Stimulated activated CD8-positive, alpha-beta memory T cell treated with anti-CD3 and anti-CD28 coated beads, Interleukin-15, amount 100 ng/mL, for 1 hour (primary cell): ENCODE measurements at regions not wholly inside any gene's neighbourhood (a gene's known extent, or its start where the extent isn't known, plus 50 kb on each side); places are given as distances from the start of the nearest gene placed in this dataset.

Source experiments
- DNase-seq: peaks from one replicate; pipeline ENCODE4 v3.0.0-alpha.2; 2020; ENCODE audit warnings: low read depth

DNA sequence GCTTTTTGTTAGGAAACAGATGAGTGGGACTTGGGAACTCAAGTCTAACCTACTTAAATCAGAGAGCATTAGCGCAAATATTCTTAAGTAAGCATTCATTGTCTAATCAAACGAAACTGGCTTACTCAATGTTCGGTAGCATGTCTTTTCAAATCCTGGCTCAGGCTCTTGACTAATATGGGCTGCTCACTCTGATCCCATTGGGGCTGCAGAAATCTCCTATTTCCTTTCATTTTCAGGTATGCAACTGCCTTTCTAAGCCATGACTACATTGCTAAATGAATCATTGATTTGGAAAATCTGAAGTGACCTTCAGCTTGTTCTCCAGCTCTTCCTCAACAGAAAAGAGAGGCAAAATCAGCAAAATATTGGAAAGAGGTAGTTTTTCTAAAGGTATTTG lies 2084.4 kb upstream of the PIK3C3 start:
- no peak for DNase-seq

DNA sequence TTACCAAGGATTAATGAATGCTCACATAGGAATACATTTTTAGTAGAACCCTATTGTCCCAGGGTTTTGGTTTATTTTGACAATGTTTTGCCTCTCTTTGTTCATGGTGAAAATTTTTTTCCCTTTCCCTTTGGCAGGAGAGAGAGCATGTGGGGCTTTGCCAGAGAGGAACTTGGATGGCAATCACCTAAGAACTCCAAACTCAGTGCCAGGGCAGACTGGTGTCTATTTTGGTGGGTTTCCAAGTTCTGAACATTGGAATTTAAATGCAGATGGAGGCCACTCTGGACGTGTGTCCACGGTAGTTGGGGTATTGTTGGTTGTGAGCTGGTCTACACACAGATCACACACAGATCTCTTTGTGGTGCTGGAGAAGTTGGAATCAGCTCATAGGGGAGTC lies 2091.1 kb upstream of the PIK3C3 start:
- DNase-seq, result no peak

DNA sequence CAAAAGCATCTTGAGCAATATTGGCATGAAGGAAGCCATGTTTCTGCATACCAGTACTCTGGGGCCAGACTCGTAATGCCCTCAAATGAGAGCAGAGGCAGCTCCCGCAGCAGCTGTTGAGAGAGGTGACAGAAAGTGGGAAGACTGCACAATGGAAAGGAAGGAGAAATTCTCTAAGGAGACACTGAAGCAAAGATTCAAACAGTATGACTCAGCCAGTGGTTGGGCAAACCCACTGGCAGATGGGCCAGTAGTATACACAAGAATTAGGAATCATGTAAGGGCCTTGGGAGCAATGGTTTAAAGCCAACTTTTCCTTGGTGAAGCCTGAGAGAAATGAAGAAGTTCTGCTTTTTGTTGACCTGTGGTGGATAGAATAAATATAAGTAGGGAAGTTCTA lies 2092.7 kb upstream of the PIK3C3 start:
- DNase-seq, result no peak

DNA sequence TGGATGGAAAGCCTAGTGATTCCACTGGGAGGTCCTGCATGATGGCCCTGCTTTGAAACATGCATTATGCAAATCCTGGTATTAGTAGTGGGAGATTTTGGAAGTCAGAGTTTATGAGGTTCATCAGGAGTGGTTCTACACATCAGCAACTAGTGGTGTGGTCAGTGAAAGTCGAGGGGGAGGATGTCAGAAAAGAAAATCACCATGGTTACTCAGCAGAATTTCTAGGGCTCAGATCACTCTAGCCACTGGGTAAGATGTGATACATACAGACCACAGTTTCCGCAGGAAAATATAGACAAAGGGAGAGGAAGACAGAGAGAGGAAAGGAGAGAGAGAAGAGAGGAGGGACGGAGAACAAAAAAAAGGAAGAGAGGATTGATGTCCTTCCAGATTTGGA lies 2100.7 kb upstream of the PIK3C3 start:
- no peak for DNase-seq

DNA sequence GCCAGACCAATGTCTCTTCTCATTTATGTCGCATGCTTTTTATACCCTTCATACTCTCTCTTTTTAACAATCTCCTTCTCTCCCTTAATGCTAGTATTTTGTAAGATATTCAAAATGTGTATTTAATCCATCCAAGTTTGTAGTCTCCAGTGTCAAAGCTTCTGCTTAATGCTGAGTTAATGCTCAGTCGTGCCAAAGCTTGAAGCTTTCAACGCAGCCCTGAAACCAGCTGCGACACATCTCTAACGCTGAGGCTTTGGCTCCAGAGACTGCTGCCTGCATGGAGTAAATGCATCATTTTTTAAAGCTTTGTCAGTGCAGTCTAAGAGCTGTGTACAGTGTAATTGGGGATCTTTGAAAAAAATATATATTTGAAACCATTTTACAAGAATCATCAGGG lies 2108.8 kb upstream of the PIK3C3 start:
- no peak for DNase-seq

DNA sequence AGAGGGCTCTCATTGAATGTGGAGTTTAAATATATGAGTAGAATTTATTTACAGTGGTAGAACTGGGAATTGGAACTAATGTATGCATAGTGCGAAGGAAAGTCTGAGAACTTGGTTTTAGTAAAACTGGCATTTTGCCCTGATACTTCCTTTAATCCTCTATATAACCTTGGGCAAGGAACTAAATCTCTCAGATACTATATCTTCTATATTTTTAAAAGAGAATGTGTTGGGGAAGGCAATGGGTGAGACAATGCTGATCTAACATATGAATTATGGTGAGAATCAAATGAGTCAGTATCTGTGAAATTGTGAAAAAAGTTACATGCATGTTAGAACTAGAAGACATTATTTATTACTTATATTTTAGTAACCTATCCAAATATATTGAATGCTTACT lies 2109.4 kb upstream of the PIK3C3 start:
- DNase-seq, result no peak

DNA sequence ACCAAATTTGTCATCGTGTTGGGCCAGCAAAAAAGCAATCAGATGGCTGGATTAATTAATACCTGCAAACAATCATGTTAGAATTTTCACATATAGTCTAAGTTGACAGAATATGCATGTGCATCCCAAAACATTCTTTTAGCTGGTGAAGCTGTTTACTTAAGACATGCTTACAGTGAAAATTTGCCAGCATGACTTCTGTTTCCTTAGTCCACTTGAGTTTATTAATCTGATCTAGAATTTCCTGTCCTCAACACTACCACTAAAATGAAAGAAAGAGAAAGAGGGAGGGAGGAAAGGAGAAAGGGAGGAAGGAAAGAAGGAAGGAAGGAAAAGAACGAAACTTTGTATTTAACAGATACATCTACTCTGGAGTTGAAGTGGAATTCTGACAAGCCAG lies 2109.9 kb upstream of the PIK3C3 start:
- DNase-seq, result no peak

DNA sequence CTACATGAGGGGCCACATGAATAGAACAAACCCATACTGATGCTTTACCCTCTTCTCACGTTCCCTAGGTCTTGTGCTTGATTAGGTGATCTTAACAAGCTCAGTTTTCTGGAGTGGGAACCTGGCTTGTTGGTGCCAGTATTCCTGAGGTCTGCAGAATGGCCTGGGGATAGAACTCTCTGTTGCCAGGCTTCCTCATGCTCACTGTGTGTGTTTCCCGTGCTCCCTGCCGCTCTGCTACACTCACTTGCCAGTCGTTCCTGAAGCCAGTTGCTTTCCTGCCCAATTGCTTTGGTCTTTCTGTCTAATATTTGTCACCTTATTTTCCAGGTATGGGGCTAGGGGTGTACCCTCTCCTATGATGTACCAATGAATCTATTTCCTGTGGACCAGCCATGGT lies 2111.5 kb upstream of the PIK3C3 start:
- DNase-seq, result no peak

DNA sequence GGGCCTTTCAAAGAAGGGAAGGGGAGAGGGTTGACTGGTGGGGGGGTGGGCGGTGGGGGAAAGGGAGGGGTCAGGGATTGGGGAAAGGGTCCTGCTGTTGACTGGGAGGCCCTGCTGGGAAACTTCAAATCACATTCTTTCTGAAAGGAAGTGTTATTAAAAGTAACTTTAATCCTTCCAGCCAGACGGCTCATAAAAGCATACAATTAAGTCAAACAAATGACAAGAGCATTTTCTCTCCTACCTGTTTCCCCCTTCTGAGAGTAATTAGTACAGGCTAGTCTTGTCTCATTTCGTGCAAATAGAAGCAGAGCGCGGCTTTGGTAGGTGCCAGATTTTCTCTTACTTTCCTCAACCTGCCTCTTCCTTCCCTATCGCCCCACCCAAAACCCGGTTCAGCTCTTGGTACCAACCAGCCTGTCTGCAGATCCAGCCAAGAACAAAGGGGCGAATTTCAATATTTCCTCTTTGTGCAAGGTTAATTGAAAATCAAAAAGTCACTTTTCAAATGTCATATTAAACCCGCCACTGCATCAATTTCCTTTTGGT lies 2112.6 kb upstream of the PIK3C3 start:
- DNase-seq, result no peak

DNA sequence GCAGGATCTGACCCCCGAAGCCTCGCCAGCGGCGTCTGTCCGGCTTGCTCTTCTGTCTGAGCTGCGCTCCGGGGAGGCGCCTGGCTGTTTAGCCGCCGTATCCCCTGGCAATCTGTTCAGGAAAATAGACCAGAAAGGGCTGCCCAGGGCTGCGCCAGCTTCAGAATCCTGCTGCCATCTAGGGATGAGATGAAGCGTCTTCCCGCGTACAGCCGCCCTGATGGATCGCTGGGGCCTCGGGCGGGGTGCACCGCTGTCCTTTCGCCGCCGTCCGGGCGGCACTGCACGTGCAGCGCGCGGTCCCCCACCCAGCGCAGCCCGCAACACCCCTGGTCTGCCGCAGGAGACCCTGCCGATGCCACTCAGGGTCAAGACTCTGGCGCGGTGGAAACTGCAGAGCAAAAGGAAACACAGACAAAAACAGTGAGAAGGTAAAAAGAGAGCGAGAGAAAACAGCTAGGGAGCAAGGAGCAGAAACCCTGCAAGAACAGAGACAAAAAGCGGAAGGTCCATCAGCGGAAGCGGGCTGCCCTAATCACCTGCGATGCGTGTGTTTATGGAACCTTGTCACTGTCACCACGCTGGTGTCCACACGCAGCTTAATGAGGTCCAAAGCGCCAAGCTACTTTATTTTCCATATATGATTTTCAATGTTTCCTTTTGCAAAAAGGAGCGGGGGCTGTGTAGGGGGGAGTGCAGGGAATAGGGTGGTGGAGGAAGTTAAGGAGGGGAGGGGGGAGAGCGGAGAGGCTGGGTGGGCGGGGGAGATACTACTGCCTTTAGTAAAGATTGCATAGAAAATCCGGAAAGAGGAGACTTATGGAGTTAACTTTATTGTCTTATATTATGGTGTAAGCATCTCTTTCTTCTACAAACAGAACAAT lies 2113.3 kb upstream of the PIK3C3 start:
- DNase-seq, result no peak

DNA sequence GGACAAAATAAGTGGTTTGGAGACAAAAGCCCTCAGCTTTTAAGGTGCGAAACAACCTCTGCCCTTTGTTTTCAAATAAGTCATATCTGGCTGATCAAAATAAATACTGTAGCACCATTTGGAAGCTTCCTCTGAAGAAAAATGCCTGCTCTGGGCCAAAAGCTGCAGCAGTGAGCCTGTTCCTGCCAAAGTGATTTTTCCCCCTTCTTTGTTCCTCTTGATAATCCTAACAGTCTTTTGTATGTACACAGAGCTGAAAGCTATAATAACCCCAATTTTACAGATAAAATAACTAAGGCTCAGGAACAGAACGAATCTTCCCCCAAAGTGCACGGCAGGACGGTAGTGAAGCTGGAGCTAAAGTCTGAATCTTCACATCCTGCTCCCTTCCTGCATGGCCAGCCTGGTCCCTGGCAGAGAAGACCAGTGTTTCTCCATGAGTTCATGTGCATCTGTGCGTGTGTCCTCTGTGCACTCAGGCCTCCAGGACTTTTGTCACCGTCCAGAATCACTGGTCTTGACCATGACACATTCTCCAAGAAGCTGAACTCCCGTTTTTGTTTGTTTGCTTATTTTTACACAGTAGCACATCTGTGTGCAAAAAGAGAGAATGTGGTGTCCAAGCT lies 2114.1 kb upstream of the PIK3C3 start:
- no peak for DNase-seq

DNA sequence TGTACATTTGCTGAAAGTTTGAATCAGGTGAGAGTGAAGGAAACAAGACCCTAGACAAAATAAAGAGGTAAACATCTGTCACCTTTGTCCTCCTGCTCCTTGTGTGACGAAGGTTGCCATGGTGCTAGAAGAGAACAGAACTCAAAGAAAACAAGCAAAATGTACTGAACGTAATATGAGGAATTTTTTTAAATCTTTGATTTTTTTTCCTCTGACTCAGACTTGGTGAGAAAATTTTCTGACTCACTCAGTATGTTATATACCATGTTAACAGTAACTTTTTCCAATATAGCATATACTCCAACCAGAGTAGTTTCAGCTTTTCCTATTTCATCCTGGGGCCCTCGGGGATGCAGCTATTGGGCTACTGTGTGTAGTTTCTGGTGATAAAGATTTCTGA lies 2114.6 kb upstream of the PIK3C3 start:
- no peak for DNase-seq

DNA sequence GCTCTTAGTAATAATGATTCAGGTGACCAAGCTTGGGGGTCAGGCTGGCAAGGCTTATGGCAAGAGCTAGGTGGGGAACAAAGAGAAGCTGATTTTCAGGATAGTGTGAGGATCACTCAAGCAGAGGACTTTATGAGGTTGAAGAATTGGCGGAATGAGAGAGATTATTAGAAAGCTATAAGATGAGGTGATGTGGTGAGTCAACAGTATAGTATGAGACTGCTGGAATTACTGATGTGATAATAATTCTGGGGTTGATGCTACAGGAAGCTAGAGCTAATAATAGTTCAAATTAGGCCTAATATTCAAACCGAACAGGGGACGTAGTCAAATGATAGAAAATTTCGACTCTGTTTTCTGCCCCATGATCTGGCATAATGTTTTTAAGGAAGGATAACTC lies 2115.3 kb upstream of the PIK3C3 start:
- DNase-seq, result no peak

DNA sequence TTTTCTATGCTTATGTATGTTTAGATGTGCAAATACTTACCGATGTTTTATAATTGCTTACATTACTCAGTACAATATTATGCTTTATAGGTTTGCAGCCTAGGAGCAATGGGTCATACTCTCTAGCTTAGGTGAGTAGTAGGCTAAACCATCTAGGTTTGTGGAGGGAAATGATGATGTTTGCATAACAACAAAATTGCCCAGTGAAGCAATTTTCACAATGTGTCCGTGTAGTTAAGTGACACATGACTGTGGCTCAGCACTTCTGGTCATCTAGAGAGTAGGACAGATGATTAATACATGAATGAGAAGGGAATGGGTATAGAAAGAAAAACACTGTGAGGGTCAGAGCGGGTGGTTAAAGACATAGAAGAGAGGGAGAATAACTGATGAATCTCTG lies 2116.2 kb upstream of the PIK3C3 start:
- DNase-seq, result no peak

DNA sequence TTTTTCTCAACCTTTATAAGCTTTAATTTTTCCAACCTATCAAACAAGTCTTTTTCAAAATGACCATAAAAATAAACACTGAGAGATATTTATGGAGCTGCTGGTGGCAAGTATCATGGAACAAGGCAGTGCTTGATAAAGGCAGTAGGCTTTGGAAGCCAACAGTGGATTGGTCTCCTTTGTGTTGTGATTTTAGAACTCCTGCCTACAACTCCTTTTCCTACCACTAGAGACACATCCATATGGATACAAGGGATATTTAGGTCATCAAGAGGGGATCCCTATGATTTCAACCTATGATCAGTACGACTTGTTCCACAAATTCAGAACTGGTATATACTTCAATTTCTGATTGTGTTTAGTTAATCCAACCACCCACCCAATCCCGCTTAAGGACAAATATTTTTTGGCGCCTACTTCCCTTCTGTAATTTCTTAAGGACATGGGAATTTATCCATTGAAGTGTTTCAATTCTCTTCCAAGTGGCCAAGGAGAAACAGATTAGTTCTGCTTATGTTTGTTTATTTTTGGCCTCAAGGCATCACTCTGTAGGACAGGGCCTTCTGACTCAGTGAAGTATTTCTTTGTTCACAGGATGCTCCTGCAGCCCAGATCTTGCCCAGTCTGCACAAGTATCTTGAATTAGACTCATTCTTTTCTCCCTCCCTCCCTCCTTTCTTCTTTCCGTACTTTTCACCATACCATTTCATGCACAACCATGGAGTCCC lies 2119.6 kb upstream of the PIK3C3 start:
- no peak for DNase-seq

DNA sequence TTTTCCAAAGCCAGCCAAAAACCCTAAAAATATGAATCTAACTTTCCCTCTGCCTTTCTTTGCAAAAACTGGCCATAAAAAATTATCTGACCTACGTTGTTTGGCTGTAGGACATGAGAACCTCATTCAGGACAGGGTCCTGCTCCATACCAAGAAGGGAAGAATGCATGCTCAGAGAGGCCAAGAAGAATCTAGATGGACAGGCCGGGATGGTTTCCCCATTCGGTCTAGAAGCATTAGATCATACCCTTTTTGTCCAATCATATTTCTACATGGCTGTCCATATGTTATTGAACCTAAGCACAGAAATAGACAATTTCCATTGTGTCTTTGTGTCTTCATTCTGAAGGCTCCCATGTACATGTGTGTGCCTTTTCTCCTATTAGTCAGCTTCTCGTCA lies 2120.4 kb upstream of the PIK3C3 start:
- no peak for DNase-seq

DNA sequence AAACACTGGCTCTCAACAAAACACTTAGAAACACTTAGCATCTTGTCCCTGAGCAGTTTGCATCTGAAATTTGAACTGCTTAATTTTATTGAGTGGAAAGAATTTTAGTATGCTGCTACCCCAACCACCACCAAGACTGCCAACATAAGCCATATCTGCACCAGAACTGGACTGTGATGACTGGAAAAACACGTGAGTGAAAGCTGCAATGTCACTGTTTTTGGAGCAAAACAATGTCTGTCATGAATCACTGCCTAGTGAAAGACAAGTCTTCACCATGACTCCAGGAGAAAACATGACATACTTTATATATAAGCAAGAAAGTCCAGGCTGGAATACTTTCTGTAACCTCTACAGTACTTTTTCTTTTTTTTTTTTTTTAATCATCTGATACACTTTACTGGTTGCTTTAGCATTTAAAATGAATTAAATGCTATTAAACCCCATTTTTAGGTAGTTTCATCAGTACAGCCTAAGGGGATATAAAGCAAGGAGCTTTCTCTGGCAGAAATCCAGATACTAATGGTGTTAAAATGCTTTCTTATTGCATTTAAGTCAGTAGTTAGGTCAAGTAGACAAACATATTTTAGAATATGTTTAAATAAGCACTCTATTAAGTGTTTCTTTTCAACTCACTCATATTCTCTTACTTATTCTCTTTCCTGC lies 2129.4 kb upstream of the PIK3C3 start:
- no peak for DNase-seq

DNA sequence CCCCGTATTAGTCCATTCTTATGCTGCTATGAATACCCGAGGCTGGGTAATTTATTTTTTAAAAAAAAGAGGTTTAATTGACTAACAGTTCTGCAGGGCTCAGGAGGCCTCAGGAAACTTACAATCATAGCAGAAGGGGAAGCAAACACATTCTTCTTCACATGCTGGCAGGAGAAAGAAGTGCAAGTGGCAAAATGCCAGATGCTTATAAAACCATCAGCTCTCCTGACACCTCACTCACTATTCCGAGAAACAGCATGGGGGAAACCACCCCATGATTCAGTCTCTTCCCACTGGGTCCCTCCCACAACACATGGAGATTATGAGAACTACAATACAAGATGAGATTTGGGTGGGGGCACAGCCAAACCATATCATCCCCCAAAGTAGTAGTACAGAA lies 2148.5 kb upstream of the PIK3C3 start:
- no peak for DNase-seq

DNA sequence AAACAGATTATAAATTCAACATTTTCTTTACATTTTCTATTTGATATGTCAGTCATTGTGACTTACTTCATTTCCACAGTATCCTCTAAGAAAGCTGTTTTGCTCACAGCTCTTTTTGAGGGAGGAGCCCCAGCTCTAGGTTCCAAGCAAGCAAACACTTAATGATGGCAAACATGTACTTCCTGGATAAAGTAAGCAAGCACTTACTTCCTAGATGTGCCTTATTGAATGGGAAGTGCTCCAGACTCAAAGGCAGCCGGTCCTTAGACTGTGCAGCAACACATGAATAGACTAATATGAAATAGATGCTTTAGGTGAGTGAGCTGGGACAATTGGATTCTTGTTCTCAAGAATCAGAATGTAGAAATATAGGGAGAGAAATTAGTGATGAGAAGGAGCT lies 2149.8 kb upstream of the PIK3C3 start:
- DNase-seq, result no peak

DNA sequence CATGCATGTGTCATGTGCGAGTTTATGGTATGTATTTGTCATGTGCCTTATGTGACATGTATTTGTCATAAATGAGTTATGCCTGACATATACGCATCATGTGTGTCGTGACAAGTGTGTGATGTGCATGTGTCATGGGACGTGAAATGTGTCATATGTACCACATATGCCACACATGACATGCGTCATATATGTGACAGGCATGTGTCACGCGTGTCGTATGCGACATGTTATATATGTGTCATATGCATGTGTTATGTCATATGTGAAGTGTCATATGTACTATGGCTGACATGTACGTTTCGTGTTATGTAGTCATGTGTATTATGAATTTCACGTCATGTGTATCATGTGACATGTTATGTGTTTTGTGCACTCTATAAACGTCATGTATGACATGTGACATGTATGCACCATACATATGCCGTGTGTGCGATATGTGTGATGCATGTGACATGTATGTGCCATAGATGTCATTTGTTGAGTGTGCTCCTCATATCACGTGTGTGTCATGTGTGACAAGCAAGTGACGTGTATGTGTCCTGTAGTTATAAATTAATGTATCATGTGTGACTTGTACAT lies 2152.3 kb upstream of the PIK3C3 start:
- DNase-seq, result no peak

DNA sequence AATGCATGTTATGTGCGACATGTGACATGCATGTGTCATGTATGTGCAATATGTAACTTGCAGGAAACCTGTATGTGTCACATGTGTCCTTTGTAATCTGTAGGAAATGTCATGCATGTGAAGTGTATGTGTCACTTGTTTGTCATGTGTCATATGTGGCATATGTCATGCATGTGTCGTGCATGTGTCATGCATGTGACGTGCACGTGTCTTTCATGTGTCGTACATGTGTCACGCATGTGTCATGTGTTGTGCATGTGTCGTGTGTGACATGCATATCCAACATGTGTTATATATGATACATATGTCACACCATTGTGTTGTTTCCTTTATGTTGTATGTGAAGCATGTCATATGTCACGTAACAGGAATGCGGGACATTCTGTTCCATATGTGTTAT lies 2153.2 kb upstream of the PIK3C3 start:
- no peak for DNase-seq

DNA sequence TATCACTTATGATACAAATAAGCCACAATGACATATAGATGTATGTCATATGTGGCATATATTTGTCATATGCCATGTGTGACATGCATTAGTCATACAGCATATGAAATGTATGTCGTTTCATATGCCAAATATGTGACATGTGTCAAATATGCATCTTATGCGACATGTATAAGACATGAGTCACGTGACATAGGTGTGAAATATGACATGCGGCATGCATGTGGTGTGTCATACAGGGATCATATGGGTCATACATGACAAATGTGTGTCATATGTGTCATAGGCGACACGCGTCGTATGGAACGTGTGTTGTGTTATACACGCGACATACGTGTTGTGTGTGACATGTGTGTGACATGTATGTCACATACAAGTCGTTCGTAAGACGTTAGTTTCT lies 2154.0 kb upstream of the PIK3C3 start:
- no peak for DNase-seq
